Progenitor cell of endocrine pancreas (in vitro differentiated cells): ENCODE measurements at regions not wholly inside any gene's neighbourhood (a gene's known extent, or its start where the extent isn't known, plus 50 kb on each side); places are given as distances from the start of the nearest gene placed in this dataset.

Experiments used
- DNase-seq: peaks from one replicate; pipeline ENCODE4 v3.0.0; 2021; ENCODE audit warnings: low spot score; ENCODE audit not compliant: unreplicated experiment
- H3K27ac Mint-ChIP-seq: 2 replicates; pipeline ENCODE4 v1.8.0; 2021; ENCODE audit warnings: mild to moderate bottlenecking, moderate library complexity, mixed read lengths
- H3K27me3 Mint-ChIP-seq: 2 replicates; pipeline ENCODE4 v1.8.0; 2021; ENCODE audit warnings: mixed read lengths
- H3K36me3 Mint-ChIP-seq: 2 replicates; pipeline ENCODE4 v1.8.0; 2022; ENCODE audit warnings: mixed read lengths; ENCODE audit not compliant: insufficient read depth
- H3K4me1 Mint-ChIP-seq: 2 replicates; pipeline ENCODE4 v1.8.0; 2021; ENCODE audit warnings: low read depth, mixed read lengths
- H3K4me3 Mint-ChIP-seq: 2 replicates; pipeline ENCODE4 v1.8.0; 2021; ENCODE audit warnings: low read depth, mild to moderate bottlenecking, moderate library complexity, mixed read lengths
- H3K9me3 Mint-ChIP-seq: 2 replicates; pipeline ENCODE4 v1.8.0; 2021; ENCODE audit warnings: low read depth, mixed read lengths
- TF ChIP-seq, protein P1 (sequence below): fragments of 200-600 bp; sonication (generic); IDR thresholded peaks from one replicate; pipeline ENCODE4 v1.5.0; 2021; ENCODE audit warnings: antibody characterized with exemption, mild to moderate bottlenecking; ENCODE audit not compliant: unreplicated experiment

DNA sequence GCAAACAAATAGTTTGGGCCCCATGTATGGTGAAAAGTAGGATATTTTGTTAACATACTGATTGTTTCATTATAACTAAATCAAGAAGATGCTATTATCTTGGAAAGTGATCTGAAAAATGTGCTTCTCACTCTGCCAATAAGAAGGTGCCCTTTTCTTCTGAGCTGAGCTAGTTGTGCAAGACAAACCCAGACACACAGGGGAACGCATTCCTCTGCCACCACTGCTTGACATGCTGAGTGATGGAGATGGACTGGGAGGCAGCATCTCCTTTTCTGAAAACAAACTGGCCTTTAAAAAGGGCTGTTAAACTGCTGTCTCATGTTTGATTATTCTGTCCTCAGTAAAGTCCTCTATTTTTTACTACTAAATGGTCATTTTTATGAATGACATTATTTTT lies 1989.9 kb upstream of the CELF4 start:
- Mint-ChIP-seq H3K4me3 (no peak overlapping the region), H3K36me3 (no peaks in the 10 kb centered on the region), H3K4me1 (no peaks in the 10 kb centered on the region), H3K27me3 (no peaks in the 10 kb centered on the region), H3K9me3 (no peaks in the 10 kb centered on the region), H3K27ac (no peak overlapping the region)
- no peak for DNase-seq
- TF ChIP-seq, protein P1, sequence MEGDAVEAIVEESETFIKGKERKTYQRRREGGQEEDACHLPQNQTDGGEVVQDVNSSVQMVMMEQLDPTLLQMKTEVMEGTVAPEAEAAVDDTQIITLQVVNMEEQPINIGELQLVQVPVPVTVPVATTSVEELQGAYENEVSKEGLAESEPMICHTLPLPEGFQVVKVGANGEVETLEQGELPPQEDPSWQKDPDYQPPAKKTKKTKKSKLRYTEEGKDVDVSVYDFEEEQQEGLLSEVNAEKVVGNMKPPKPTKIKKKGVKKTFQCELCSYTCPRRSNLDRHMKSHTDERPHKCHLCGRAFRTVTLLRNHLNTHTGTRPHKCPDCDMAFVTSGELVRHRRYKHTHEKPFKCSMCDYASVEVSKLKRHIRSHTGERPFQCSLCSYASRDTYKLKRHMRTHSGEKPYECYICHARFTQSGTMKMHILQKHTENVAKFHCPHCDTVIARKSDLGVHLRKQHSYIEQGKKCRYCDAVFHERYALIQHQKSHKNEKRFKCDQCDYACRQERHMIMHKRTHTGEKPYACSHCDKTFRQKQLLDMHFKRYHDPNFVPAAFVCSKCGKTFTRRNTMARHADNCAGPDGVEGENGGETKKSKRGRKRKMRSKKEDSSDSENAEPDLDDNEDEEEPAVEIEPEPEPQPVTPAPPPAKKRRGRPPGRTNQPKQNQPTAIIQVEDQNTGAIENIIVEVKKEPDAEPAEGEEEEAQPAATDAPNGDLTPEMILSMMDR: no peak

DNA sequence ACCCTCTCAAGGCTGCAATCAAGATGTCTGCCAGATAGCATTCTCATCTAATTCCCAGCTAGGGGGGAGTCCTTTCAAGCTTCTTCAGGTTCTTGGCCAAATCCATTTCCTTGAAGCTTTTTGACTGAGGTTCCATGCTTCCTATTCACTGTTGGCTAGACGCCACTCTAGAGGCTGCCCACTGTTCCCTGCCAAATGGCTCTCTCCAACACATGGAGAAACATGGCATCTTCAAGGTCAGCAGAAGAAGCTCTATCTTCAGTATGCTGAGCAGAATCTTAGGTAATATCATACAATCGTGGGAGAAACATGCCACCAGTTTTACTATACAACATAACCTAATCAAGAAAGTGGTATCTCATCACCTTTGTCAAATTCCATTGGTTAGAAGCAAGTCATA lies 1985.1 kb upstream of the CELF4 start:
- DNase-seq: no peak
- H3K4me3 Mint-ChIP-seq: no peak overlapping the region

DNA sequence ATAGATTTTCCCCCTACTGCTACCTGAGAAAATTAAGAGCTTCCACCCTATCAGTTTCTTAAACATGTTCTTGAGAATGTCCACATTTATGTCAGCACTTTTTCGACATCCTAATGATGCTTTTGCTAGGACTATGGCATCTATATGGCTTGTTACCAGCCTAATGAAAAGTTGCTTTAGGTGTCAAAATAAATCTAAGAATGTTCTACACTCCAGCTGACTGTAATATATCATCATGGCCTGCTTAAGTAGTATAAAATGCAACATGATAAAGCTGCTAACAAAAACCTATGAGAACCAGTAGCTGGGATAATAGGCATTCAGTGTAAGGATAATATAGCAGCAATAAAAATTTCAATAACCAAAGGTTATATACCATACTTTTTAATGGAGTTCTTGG lies 1983.5 kb upstream of the CELF4 start:
- Mint-ChIP-seq H3K4me1 (no peaks in the 10 kb centered on the region), H3K4me3 (no peak overlapping the region), H3K27ac (no peak overlapping the region), H3K27me3 (no peaks in the 10 kb centered on the region), H3K36me3 (no peaks in the 10 kb centered on the region), H3K9me3 (no peaks in the 10 kb centered on the region)
- DNase-seq: no peak
- TF ChIP-seq, protein P1: no peak

More for the DNA sequence above, 1985.1 kb upstream of the CELF4 start:
- Mint-ChIP-seq H3K27me3 (no peaks in the 10 kb centered on the region), H3K27ac (no peak overlapping the region), H3K9me3 (no peaks in the 10 kb centered on the region), H3K36me3 (no peaks in the 10 kb centered on the region), H3K4me1 (no peaks in the 10 kb centered on the region)
- TF ChIP-seq, protein P1: no peak

DNA sequence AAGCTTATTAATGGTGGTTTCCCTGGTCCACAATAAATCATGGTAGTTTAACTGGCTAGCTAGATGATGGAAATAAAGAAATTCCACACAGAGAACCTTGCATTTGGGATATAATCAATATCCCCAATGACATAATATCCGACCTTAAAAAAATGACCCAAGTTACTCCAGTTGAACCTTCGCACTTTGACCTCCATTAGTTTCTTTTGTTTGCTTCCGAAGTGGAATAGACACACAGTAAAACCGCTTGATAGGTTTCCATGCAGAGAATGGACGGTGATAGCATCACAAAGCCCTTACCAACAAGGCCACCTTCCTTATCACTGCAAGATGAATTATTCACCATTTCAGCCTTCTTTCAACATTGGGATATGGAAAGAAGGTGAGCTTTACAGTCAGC lies 1966.1 kb upstream of the CELF4 start:
- H3K27me3 Mint-ChIP-seq: no peaks in the 10 kb centered on the region
- H3K4me1 Mint-ChIP-seq: peaks cover 5% of the 10 kb centered on the region
- H3K36me3 Mint-ChIP-seq: no peaks in the 10 kb centered on the region
- peak overlapping the region; percentile 15 for H3K27ac Mint-ChIP-seq
- TF ChIP-seq, protein P1: no peak
- peaks cover 3% of the 10 kb centered on the region for H3K9me3 Mint-ChIP-seq
- no peak overlapping the region for H3K4me3 Mint-ChIP-seq
- no peak for DNase-seq

DNA sequence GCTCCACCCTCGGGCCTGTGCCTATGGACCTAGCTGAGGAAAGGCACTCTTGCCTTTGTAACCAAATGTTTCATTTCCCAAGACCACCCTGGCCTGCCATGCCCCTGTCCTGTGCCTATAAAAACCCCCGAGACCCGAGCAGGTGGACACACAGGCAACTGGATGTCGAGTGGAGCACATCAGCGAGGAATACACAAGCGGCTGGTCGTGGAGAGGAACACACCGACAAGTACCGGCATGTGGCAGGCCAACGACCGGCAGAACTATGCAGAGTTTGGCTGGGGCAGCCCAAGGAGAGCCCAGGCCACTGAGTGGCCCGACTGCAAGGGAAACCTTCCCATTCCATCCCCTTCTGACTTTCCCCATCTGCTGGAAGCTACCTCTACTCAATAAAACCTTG lies 1963.8 kb upstream of the CELF4 start:
- Mint-ChIP-seq H3K9me3 (peaks cover 3% of the 10 kb centered on the region), H3K4me1 (peaks cover 5% of the 10 kb centered on the region), H3K27me3 (no peaks in the 10 kb centered on the region), H3K27ac (no peak overlapping the region), H3K4me3 (no peak overlapping the region), H3K36me3 (no peaks in the 10 kb centered on the region)
- TF ChIP-seq, protein P1: no peak
- DNase-seq: no peak
